Neural progenitor cell (in vitro differentiated cells): ENCODE measurements at regions not wholly inside any gene's neighbourhood (a gene's known extent, or its start where the extent isn't known, plus 50 kb on each side); places are given as distances from the start of the nearest gene placed in this dataset.

Experiments used
- CTCF ChIP-seq: fragments of 200-600 bp; sonication (generic); IDR thresholded peaks from 2 replicates; pipeline ENCODE4 v1.5.1; 2017; ENCODE audit warnings: antibody characterized with exemption, mild to moderate bottlenecking
- EZH2 ChIP-seq: fragments of 200-600 bp; sonication (generic); IDR thresholded peaks from 2 replicates; pipeline ENCODE4 v1.6.1; 2017; ENCODE audit warnings: antibody characterized with exemption, mild to moderate bottlenecking, moderate library complexity
- EZH2phosphoT487 ChIP-seq: fragments of 200-600 bp; sonication (generic); IDR thresholded peaks from 2 replicates; pipeline ENCODE4 v1.6.1; 2017; ENCODE audit warnings: antibody characterized with exemption

GRCh38 chr9:89773170-89773569 is 168.4 kb downstream of the GADD45G start:
- TF ChIP-seq CTCF (no peak), EZH2 (no peak), EZH2phosphoT487 (no peak)
